Heart left ventricle (tissue), 16 donors: ENCODE measurements at regions not wholly inside any gene's neighbourhood (a gene's known extent, or its start where the extent isn't known, plus 50 kb on each side); places are given as distances from the start of the nearest gene placed in this dataset.

ENCODE experiments used
- ATAC-seq, 4 donors: fragments of 200-7000 bp; cut with Tn5 transposase; one replicate each; pipeline ENCODE4 v1.9.1; 2020 to 2022; ENCODE audit warnings: moderate library complexity in 4 of 4, mild to moderate bottlenecking in 3 of 4, moderate number of reproducible peaks in 1 of 4
- DNase-seq, 5 donors: peaks; one replicate each; pipeline ENCODE4 v3.0.0-alpha.2; 2020
- H3K27ac ChIP-seq, 12 donors: fragments of 200-600 bp; sonication (generic) in 4 of 12; one replicate each; pipeline versions ENCODE4 v1.5.0 to v1.8.0; 2016 to 2022; ENCODE audit warnings: mild to moderate bottlenecking in 2 of 12
- H3K27me3 ChIP-seq, 9 donors: fragments of 200-600 bp; sonication (generic) in 2 of 9; one replicate each; pipeline versions ENCODE4 v1.5.1 to v1.8.0; 2016 to 2022; ENCODE audit warnings: mild to moderate bottlenecking in 3 of 9
- H3K36me3 ChIP-seq, 9 donors: fragments of 200-600 bp; sonication (generic) in 2 of 9; one replicate each; pipeline versions ENCODE4 v1.5.0 to v1.8.0; 2018 to 2022; ENCODE audit warnings: mild to moderate bottlenecking in 2 of 9
- H3K4me1 ChIP-seq, 12 donors: fragments of 200-600 bp; sonication (generic) in 4 of 12; one replicate each; pipeline versions ENCODE4 v1.5.0 to v1.8.0; 2016 to 2022; ENCODE audit warnings: mild to moderate bottlenecking in 3 of 12
- H3K4me3 ChIP-seq, 12 donors: fragments of 200-600 bp; sonication (generic) in 4 of 12; one replicate each; pipeline versions ENCODE4 v1.5.0 to v1.8.0; 2017 to 2022; ENCODE audit warnings: mild to moderate bottlenecking in 9 of 12, moderate library complexity in 4 of 12
- H3K9me3 ChIP-seq, 12 donors: fragments of 200-600 bp; sonication (generic) in 4 of 12; one replicate each; pipeline versions ENCODE4 v1.5.0 to v1.8.0; 2016 to 2022; ENCODE audit warnings: mild to moderate bottlenecking in 1 of 12
- POLR2A ChIP-seq, 2 donors: fragments of 450-650 bp; IDR thresholded peaks; one replicate each; pipeline ENCODE4 v1.6.1; 2017; ENCODE audit warnings: antibody characterized with exemption in 2 of 2, mild to moderate bottlenecking in 2 of 2, moderate library complexity in 2 of 2
- WGBS, 4 donors: extraction: QIAGEN DNeasy Blood & Tissue Kit in 2 of 4; methylation state at CpG; one replicate each; pipeline versions ENCODE4 v1.1.5 to v1.1.7; 2013 to 2018; 5-methylcytosine and 5-hydroxymethylcytosine counted together
- intact Hi-C, 10 donors: fragments of 100-400 bp; cut with DNase I; formaldehyde crosslinking; loops; one replicate each; pipeline versions ENCODE4 v1.11.1 to v1.14.2; 2022
- TF ChIP-seq, protein P1 (sequence below), 12 donors: fragments of 200-600 bp; sonication (generic) in 4 of 12; IDR thresholded peaks; one replicate each; pipeline versions ENCODE4 v1.5.0 to v1.8.0; 2018 to 2022; ENCODE audit warnings: antibody characterized with exemption in 12 of 12, mild to moderate bottlenecking in 5 of 12
- donor health status: ischemic (EF 13 %, LVEDD 7.1; RV severe dilation, severe dysfunction).
- donor health status: healthy with polysubstance abuse.
- donor health status: DM: no; HTN: yes; CAD: no.
- donor health status: DM: no; HTN: no; CAD: no.
- donor health status: ischemic (EF 25% LVEDD 6.9; RV normal size, moderate dysfunction).
- donor health status: ischemic (EF 25% LVEDD 5.7; RV mildly dilated, moderate dysfunction).
- donor health status: healthy.
- donor health status: DM: yes; HTN: yes; CAD: no.
- donor health status: ischemic (EF 35%, LVEDD 5.7; RV mildly dilated, moderate dysfunction).
- donor health status: nonischemic (EF 11% LVEDD 7.7; RV severe dilation, severe dysfunction).
- donor health status: DM: yes; HTN: yes; CAD: no.
- donor health status: PGD.
- donor health status: ischemic (EF 29% LVEDD 5.4; RV normal size, mild dysfunction).
- donor health status: nonischemic (EF 23%, LVEDD 6.1; RV moderate dilation, normal function).

GRCh38 chr5:12477554-12477953, 573.3 kb upstream of the CTNND2 start:
- H3K9me3 ChIP-seq = peaks cover 0 to 6% (median 2%) of the 10 kb centered on the region in 12 donors
- no peak for TF ChIP-seq POLR2A (IDR thresholded peaks at IDR 0.05)
- TF ChIP-seq, protein P1, sequence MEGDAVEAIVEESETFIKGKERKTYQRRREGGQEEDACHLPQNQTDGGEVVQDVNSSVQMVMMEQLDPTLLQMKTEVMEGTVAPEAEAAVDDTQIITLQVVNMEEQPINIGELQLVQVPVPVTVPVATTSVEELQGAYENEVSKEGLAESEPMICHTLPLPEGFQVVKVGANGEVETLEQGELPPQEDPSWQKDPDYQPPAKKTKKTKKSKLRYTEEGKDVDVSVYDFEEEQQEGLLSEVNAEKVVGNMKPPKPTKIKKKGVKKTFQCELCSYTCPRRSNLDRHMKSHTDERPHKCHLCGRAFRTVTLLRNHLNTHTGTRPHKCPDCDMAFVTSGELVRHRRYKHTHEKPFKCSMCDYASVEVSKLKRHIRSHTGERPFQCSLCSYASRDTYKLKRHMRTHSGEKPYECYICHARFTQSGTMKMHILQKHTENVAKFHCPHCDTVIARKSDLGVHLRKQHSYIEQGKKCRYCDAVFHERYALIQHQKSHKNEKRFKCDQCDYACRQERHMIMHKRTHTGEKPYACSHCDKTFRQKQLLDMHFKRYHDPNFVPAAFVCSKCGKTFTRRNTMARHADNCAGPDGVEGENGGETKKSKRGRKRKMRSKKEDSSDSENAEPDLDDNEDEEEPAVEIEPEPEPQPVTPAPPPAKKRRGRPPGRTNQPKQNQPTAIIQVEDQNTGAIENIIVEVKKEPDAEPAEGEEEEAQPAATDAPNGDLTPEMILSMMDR (IDR thresholded peaks at IDR 0.05) = no peak
- no peak overlapping the region for H3K4me3 ChIP-seq
- H3K27ac ChIP-seq = no peak overlapping the region
- H3K36me3 ChIP-seq = no peaks in the 10 kb centered on the region
- no peak for ATAC-seq
- WGBS, 4 donors = 86 to 89% (median 87%) methylated on average over 2 of the region's 2 CpGs
- DNase-seq = no peak
- no peaks in the 10 kb centered on the region for H3K27me3 ChIP-seq
- no peaks in the 10 kb centered on the region for H3K4me1 ChIP-seq
- intact Hi-C loops = no loop called here

DNA sequence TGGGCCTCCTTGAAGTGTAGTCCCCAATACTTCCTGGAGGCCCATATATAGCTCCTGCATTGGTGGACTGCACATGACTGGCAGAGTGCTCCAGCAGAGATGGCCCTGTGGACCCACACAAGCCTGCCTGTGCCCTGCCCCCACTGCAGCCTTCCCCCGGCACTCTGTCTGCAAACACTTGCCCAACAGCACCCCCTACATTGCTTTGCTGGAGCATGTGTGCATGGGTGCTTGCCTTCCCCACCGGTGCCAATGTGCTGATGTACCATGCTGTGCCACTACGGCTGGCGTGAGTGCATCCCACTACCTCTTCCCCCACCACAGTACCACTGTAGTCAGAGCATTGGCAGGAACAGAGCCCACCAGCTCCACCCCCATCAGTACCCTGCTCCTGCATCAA, 563.6 kb upstream of the CTNND2 start:
- Histone ChIP-seq H3K36me3 (no peaks in the 10 kb centered on the region), H3K27ac (no peak overlapping the region), H3K4me3 (no peak overlapping the region), H3K27me3 (no peaks in the 10 kb centered on the region), H3K9me3 (peaks cover 0 to 33% (median 7%) of the 10 kb centered on the region in 12 donors), H3K4me1 (no peaks in the 10 kb centered on the region)
- 89 to 90% (median 90%) methylated on average over 3 to 4 of the region's 4 CpGs; no CpG with 5 or more reads in 1 of the 4 donors for WGBS, 4 donors
- intact Hi-C loops = no loop called here
- DNase-seq = no peak
- ATAC-seq = no peak
- TF ChIP-seq, protein P1 (IDR thresholded peaks at IDR 0.05) = no peak
- no peak for TF ChIP-seq POLR2A (IDR thresholded peaks at IDR 0.05)

DNA sequence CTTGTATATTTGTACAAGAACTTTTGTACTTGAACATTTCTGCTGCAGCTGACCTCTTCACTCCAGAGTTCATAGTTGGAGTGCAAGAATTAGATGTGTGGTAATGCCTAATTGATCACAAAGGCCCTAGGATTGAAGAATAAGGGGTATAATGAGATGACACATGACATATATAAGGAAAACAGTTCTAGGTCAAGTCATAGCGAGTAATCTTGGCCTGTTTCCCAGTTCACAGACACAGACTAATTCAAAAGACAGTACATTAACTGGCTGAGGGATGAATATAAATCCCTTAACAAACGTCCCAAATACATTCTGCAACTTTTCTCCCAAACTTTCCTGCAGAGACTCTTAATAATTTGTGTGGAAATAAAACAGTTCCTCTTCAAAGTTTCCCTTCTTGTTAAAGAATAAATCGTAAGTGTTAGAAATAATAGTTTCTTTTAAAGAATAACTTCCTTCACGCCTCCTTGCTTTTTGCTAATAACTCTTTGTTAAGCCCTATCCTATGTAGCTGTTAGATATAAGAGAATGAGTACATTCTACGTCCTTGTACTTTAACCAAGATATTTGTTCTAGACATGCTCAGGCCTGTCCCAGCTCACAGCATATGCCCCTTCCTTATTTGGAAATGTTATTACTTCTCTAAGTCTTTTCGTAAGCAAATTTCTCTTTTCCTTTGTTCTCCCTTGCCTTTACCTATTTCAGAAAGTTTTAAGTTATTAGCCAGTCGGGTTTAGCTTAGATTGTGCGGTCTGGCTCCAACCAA, 556.4 kb upstream of the CTNND2 start:
- WGBS, 4 donors = 64 to 76% (median 69%) methylated on average over 8 of the region's 8 CpGs

DNA sequence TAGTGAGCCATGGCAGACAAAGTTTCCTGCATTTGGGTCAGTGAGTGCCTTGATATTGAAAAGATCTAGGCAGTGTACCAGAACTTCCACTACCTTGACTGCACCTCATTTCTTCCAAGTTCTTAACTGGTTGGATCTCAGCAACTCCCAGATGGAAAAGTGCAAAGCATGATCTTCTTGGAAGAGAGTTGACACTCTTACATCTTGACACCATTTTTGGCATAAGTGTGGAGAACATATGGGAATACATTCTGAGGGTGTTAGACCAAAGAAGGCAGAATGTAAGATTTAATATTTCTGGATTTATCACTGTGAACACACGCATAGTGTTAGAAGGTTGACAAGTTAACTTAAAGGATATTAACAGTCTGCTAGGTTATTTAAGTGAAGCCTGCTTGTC, 555.1 kb upstream of the CTNND2 start:
- Histone ChIP-seq H3K27ac (no peak overlapping the region), H3K4me3 (no peak overlapping the region), H3K4me1 (no peaks in the 10 kb centered on the region), H3K27me3 (no peaks in the 10 kb centered on the region), H3K36me3 (no peaks in the 10 kb centered on the region), H3K9me3 (peaks cover 0 to 7% (median 0%) of the 10 kb centered on the region in 12 donors)
- TF ChIP-seq, protein P1 (IDR thresholded peaks at IDR 0.05) = no peak
- no peak for TF ChIP-seq POLR2A (IDR thresholded peaks at IDR 0.05)
- WGBS, 4 donors = 86 to 100% (median 92%) methylated on average over 1 of the region's 1 CpG
- DNase-seq (no peak), ATAC-seq (no peak)
- intact Hi-C loops = no loop called here

More for the DNA sequence above, 556.4 kb upstream of the CTNND2 start:
- Histone ChIP-seq H3K27me3 (no peaks in the 10 kb centered on the region), H3K4me3 (no peak overlapping the region), H3K27ac (no peak overlapping the region), H3K36me3 (no peaks in the 10 kb centered on the region), H3K9me3 (peaks cover 0 to 7% (median 0%) of the 10 kb centered on the region in 12 donors), H3K4me1 (no peaks in the 10 kb centered on the region)
- DNase-seq (no peak), ATAC-seq (no peak)
- TF ChIP-seq, protein P1 (IDR thresholded peaks at IDR 0.05) = no peak
- TF ChIP-seq POLR2A (IDR thresholded peaks at IDR 0.05) = no peak
- intact Hi-C loops = no loop called here
